ENCODE measurements at regions not wholly inside any gene's neighbourhood (a gene's known extent, or its start where the extent isn't known, plus 50 kb on each side); places are given as distances from the start of the nearest gene placed in this dataset.

DNA sequence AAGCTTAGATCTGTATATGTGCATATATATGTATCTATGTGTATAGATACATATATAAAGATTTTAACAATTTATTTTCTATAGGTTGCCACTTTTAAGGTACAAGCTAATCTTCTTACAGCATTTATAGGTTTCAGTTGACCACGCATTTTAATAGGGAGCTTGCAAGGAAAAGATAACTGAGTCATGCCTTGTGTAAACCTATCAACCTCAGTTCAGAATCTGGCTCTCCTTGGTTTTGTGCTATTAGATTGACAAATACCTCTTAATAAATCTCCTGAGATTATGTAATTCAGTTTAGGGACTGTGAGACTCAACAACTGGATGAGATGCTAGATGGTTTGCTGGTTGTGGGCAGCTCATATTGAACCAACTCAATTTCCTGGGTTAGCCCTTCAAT is 114.7 kb upstream of the SERBP1 start:
- H3K9me3 ChIP-seq (replicated peaks; ENCODE audit: control insufficient read depth, insufficient read depth, low read length), result no peaks in the 10 kb centered on the region
- in situ Hi-C loops (cut with MboI), result no loop called here
- no peak overlapping the region for H3K4me3 ChIP-seq
- FAIRE-seq (no peak), ATAC-seq (no peak), DNase-seq (ENCODE audit: low read depth, low spot score) (no peak)
- ChIA-PET CTCF (interaction anchor here (0.7 to 1.7 kb wide), 9 partner anchors 9 to 800 kb away, joined by 3 to 6 read pairs (median 3); no protein-coding TSS in a partner anchor), SMC1A (ENCODE audit: uncharacterized antibody, unreplicated experiment) (interaction anchor here (0.7 to 1.7 kb wide), 10 partner anchors 9 to 215 kb away, joined by 3 to 7 read pairs (median 4); no protein-coding TSS in a partner anchor), RAD21 (ENCODE audit: unreplicated experiment) (interaction anchor here (0.8 to 1.7 kb wide), 4 partner anchors 10 to 215 kb away, joined by 3 to 9 read pairs (median 6); no protein-coding TSS in a partner anchor), POLR2A (no interaction called here)
- 0% methylated on average over 1 of the region's 1 CpG for WGBS (ENCODE audit: insufficient coverage, insufficient replicate concordance, low lambda C conversion rate, missing lambda C conversion rate)
- no peak for TF ChIP-seq TCF12 (IDR thresholded peaks at IDR 0.05; ENCODE audit: low read depth, low read length)
- no peak for TF ChIP-seq WRNIP1 (IDR thresholded peaks at IDR 0.05; ENCODE audit: borderline replicate concordance, low read depth, low read length)
- TF ChIP-seq, protein P1, sequence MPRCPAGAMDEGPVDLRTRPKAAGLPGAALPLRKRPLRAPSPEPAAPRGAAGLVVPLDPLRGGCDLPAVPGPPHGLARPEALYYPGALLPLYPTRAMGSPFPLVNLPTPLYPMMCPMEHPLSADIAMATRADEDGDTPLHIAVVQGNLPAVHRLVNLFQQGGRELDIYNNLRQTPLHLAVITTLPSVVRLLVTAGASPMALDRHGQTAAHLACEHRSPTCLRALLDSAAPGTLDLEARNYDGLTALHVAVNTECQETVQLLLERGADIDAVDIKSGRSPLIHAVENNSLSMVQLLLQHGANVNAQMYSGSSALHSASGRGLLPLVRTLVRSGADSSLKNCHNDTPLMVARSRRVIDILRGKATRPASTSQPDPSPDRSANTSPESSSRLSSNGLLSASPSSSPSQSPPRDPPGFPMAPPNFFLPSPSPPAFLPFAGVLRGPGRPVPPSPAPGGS (IDR thresholded peaks at IDR 0.05; ENCODE audit: borderline replicate concordance, insufficient read depth, low read depth, low read length, poor library complexity, severe bottlenecking), result no peak
- no peak for TF ChIP-seq BHLHE40 (IDR thresholded peaks at IDR 0.05; ENCODE audit: borderline replicate concordance in 1 of 2, low read depth in 2 of 2, low read length in 1 of 2)
- TF ChIP-seq BMI1 (IDR thresholded peaks at IDR 0.05; ENCODE audit: borderline replicate concordance), result no peak
- TF ChIP-seq HCFC1 (IDR thresholded peaks at IDR 0.05; ENCODE audit: low read length), result no peak
- TF ChIP-seq CHD2 (IDR thresholded peaks at IDR 0.05; ENCODE audit: borderline replicate concordance, low read depth, low read length), result no peak
- TF ChIP-seq CBFB (IDR thresholded peaks at IDR 0.05; ENCODE audit: low read depth), result no peak
- TF ChIP-seq RB1 (IDR thresholded peaks at IDR 0.05; ENCODE audit: borderline replicate concordance), result no peak
- TF ChIP-seq RFX5 (IDR thresholded peaks at IDR 0.05; ENCODE audit: low read depth, low read length), result no peak
- no peak for TF ChIP-seq SMAD1 (IDR thresholded peaks at IDR 0.05; ENCODE audit: low read depth, partially characterized antibody)
- TF ChIP-seq STAT1 (conservative IDR thresholded peaks at IDR 0.05), result no peak
- no peaks in the 10 kb centered on the region for H3K4me1 ChIP-seq (ENCODE audit: control insufficient read depth, insufficient read depth, low read length)
- H3K27ac ChIP-seq (ENCODE audit: control insufficient read depth, insufficient read depth), result no peak overlapping the region
- no peak overlapping the region for H3K4me2 ChIP-seq (ENCODE audit: control insufficient read depth, insufficient read depth)
- no peak overlapping the region for H3K9ac ChIP-seq (ENCODE audit: control insufficient read depth, insufficient read depth, low read length)
- no peaks in the 10 kb centered on the region for H3K79me2 ChIP-seq (ENCODE audit: control insufficient read depth, insufficient read depth, low read length)
- no peaks in the 10 kb centered on the region for H4K20me1 ChIP-seq (ENCODE audit: control insufficient read depth, insufficient read depth)
- H3K27me3 ChIP-seq (replicated peaks in 1 of 2; ENCODE audit: control insufficient read depth in 2 of 2, insufficient read depth in 2 of 2, low read length in 1 of 2), result peaks cover 0 to 1% of the 10 kb centered on the region in 2 experiments; a peak in 1 of 4 replicates
- H2AFZ ChIP-seq (ENCODE audit: control insufficient read depth, low read depth, low read length), result no peak overlapping the region
- H3K36me3 ChIP-seq (ENCODE audit: control insufficient read depth in 2 of 2, insufficient read depth in 2 of 2, low read length in 1 of 2), result no peaks in the 10 kb centered on the region
- BruUV-seq (replicated peaks), result no TSS peak
- intact Hi-C loops (cut with micrococcal nuclease; ENCODE audit: unreplicated experiment), result no loop called here

Data from GM12878 (cell line).